ENCODE measurements at regions not wholly inside any gene's neighbourhood (a gene's known extent, or its start where the extent isn't known, plus 50 kb on each side); places are given as distances from the start of the nearest gene placed in this dataset.
"Not testable (repeated sequence)": the region's sequence is repeated elsewhere in the genome, so short reads cannot be mapped to it uniquely, and the experiment has no call there.

DNA sequence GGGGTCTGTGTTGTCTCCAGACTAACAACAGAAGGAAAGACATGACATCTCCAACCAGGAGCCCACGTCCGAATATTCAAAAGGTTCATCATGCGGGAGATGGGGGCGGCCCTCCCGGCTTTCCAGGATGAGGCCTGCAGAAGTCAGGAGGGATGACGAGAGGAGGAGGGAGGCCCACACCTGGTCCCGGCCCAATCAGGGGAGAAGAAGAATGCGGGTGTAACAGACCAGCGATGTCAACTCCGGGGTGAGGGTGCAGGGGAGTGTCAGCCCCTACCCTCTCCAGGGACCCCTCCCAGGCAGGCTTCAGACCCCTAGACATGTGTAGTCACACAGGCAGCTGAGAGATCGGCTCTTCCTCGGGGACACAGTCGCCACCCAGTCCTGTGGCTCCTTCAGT lies 275.3 kb upstream of the ZNF507 start:
- TF ChIP-seq, protein P1, sequence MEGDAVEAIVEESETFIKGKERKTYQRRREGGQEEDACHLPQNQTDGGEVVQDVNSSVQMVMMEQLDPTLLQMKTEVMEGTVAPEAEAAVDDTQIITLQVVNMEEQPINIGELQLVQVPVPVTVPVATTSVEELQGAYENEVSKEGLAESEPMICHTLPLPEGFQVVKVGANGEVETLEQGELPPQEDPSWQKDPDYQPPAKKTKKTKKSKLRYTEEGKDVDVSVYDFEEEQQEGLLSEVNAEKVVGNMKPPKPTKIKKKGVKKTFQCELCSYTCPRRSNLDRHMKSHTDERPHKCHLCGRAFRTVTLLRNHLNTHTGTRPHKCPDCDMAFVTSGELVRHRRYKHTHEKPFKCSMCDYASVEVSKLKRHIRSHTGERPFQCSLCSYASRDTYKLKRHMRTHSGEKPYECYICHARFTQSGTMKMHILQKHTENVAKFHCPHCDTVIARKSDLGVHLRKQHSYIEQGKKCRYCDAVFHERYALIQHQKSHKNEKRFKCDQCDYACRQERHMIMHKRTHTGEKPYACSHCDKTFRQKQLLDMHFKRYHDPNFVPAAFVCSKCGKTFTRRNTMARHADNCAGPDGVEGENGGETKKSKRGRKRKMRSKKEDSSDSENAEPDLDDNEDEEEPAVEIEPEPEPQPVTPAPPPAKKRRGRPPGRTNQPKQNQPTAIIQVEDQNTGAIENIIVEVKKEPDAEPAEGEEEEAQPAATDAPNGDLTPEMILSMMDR (IDR thresholded peaks at IDR 0.05): no peak
- TF ChIP-seq ZFX (IDR thresholded peaks at IDR 0.05; ENCODE audit: borderline replicate concordance): no peak
- H3K27ac ChIP-seq: no peak overlapping the region

DNA sequence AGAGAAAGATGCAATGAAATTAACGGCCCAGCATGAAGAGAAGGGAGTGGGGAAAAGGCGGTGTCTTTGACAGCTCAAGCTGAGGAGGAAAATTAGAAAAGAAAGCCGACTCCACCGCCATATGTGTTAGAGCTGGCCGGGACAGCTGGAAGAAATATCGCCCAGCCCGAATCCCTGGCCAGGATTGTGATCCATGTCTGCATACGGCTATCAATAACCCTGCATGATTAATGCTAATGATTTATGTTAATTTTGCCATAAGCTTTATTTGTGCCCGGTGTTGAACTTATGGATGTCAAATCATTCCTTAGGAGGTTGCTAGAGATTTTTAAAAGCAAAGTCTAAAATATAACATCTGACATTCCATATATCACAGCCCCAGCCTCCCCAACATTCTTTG lies 263.4 kb upstream of the ZNF507 start:
- H3K27ac ChIP-seq: no peak overlapping the region
- TF ChIP-seq ZFX (IDR thresholded peaks at IDR 0.05; ENCODE audit: borderline replicate concordance): no peak
- TF ChIP-seq, protein P1 (IDR thresholded peaks at IDR 0.05): no peak

DNA sequence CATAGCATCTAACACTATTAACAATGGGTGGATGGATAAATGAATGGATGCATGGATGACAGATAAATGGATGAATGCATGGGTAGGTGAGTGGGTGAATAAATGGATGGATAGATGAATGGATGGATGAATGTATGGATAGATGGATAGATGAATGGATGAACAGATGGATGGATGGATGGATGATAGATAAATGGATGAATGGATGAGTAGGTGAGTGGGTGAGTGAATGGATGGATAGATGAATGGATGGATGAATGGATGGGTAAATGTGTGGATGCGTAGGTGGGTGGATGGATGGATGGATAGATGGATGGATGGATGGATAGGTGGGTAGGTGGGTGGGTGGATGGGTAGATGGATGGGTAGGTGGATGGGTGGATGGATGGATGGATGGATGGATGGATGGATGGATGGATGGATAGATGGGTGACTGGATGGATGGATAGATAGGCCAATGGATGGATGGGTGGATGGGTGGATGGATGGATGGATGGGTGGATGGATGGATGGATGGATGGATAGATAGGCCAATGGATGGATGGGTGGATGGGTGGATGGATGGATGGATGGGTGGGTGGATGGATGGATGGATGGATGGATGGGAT lies 260.6 kb upstream of the ZNF507 start:
- not testable (repeated sequence) for H3K27ac ChIP-seq

DNA sequence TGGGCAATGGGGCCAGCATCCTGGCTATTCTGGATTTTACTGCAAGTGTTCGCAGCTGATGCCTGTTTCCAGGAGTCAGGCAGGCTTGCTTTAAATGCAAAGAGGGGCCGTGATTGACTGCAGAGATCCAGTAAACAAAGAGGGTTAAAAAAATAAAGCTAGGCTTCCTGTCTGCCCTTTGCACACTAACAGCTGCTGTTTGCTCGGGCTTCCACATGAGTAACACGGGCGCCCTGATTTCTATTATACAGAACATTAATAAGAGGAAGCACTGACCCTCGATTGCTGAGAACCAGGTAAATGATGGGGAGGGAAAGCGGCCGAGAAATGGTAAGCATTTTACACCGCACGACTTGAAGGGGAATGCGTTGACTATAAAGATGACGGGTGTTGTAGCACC lies 254.2 kb upstream of the ZNF507 start:
- H3K27ac ChIP-seq: no peak overlapping the region
- TF ChIP-seq ZFX (IDR thresholded peaks at IDR 0.05; ENCODE audit: borderline replicate concordance): no peak
- TF ChIP-seq, protein P1 (IDR thresholded peaks at IDR 0.05): no peak

DNA sequence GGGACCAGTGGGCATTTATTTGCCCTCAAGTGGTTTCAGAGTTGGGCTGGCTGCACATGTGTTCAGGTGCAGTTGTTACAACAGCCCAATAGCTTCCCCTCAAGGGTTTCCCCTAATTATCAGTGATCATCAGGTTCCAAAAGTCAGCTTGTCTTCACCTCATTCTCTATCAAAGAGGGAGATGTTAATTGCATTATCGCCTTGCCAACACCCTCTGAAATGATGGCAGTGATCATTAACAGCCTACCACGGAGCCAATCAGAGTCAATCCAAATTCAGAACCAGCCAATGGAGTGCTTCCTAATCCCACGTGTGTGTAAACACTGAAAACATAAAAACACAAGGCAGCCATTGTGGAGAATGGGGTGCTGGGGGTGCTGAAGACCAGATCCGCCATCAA lies 248.4 kb upstream of the ZNF507 start:
- H3K27ac ChIP-seq: no peak overlapping the region
- TF ChIP-seq, protein P1 (IDR thresholded peaks at IDR 0.05): no peak
- TF ChIP-seq ZFX (IDR thresholded peaks at IDR 0.05; ENCODE audit: borderline replicate concordance): no peak

DNA sequence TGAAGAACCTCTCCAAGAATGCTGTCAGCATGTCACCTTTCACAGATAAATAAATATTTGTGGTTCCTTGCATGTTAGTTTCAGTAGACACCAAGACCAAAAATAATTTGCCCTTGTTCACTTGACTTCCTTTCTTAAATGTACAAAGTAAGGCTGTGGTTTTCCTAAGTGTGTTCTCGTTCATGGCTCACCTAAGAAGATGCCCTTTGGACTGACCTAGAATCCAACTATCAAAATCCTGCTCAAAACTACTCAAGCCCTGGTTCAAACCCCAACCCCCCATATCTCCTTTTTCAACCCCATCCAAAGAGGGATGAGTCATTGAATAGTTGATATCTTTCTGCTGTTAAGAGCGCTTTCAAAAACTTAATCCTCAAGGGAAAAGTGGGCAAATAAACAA lies 247.8 kb upstream of the ZNF507 start:
- no peak for TF ChIP-seq ZFX (IDR thresholded peaks at IDR 0.05; ENCODE audit: borderline replicate concordance)
- TF ChIP-seq, protein P1 (IDR thresholded peaks at IDR 0.05): no peak
- no peak overlapping the region for H3K27ac ChIP-seq

DNA sequence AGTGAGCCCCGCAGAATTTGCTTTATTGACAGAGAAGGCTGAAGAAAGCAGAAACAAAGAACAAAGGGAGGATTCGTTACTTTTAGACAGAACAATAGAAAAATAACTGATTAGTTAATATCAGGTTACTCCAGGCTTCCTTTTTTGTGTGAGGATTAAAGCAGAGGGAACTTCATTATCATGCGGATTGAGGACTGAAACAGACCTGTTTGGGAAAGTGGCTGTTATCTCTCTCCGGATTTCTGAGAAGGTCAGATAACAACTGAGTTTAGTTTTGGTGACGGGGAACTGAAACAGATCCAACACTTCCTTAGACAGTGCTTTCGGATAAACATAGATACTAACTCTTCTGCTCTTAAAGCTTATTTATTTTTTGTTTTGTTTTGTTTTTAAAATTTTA lies 246.4 kb upstream of the ZNF507 start:
- TF ChIP-seq ZFX (IDR thresholded peaks at IDR 0.05; ENCODE audit: borderline replicate concordance): no peak
- TF ChIP-seq, protein P1 (IDR thresholded peaks at IDR 0.05): no peak
- H3K27ac ChIP-seq: no peak overlapping the region

DNA sequence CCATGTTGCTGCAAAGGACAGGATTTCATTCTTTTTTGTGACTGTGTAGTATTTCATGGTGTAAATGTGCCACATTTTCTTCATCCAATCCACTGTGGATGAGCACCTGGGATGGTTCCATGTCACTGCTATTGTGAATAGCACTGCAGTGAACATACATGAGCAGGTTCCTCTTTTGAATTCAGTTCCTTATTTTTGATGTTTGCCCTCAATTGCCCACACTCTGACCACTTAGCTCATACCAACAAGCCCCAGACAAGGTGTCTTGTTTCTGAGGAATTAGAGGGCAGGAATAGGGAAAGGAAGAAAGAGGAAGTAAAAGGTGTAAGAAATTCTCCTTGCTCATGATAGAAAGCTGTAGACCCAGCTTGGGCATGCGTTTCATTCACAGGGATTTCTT lies 244.2 kb upstream of the ZNF507 start:
- TF ChIP-seq ZFX (IDR thresholded peaks at IDR 0.05; ENCODE audit: borderline replicate concordance): no peak
- TF ChIP-seq, protein P1 (IDR thresholded peaks at IDR 0.05): no peak
- no peak overlapping the region for H3K27ac ChIP-seq
